ENCODE measurements at regions not wholly inside any gene's neighbourhood (a gene's known extent, or its start where the extent isn't known, plus 50 kb on each side); places are given as distances from the start of the nearest gene placed in this dataset.

DNA sequence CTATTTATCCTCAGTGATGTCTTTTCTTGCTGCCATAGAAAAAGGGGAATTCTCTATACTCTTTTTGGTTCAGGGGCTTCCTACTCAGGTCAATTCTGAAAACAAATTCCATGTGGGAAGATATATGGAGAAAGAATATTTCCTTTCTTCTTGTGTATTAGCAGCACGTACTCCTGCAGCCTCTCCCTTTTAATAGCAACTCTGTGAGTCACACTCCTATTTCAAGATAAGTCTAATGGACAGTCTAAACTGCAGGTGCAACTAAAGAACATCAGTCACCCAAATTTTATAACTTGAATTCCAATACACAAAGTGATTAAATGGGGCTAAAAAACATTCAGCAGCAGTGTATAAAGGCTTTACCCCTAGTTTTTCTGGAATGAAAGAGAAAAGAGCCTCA lies 942.2 kb downstream of the CNTNAP5 start:
- DNase-seq: no peak
- intact Hi-C loops (cut with DNase I; ENCODE audit: low total_unique reads): no loop called here
- WGBS, 2 donors: 46 to 48% methylated on average over 1 of the region's 1 CpG
- Histone ChIP-seq H3K27me3 (no peaks in the 10 kb centered on the region), H3K27ac (no peak overlapping the region), H3K36me3 (ENCODE audit: low read depth, missing control alignments) (no peaks in the 10 kb centered on the region), H3K9me3 (no peaks in the 10 kb centered on the region), H3K4me3 (no peak overlapping the region), H3K4me1 (no peaks in the 10 kb centered on the region)
- TF ChIP-seq CTCF (IDR thresholded peaks at IDR 0.05): no peak
- no peak for TF ChIP-seq POLR2A (IDR thresholded peaks at IDR 0.05)

GRCh38 chr2:124970030-124970429 lies 944.9 kb downstream of the CNTNAP5 start:
- intact Hi-C loops (cut with DNase I; ENCODE audit: low total_unique reads): no loop called here
- 83 to 86% methylated on average over 2 of the region's 2 CpGs for WGBS, 2 donors
- H3K27me3 ChIP-seq: no peaks in the 10 kb centered on the region
- no peak for DNase-seq
- no peaks in the 10 kb centered on the region for H3K9me3 ChIP-seq
- no peak for TF ChIP-seq CTCF (IDR thresholded peaks at IDR 0.05)
- TF ChIP-seq POLR2A (IDR thresholded peaks at IDR 0.05): no peak
- no peak overlapping the region for H3K27ac ChIP-seq
- H3K36me3 ChIP-seq (ENCODE audit: low read depth, missing control alignments): no peaks in the 10 kb centered on the region
- H3K4me1 ChIP-seq: no peaks in the 10 kb centered on the region
- H3K4me3 ChIP-seq: no peak overlapping the region

- no peak for TF ChIP-seq POLR2A (IDR thresholded peaks at IDR 0.05)
- TF ChIP-seq CTCF (IDR thresholded peaks at IDR 0.05): no peak
- DNase-seq: no peak
- Histone ChIP-seq H3K9me3 (no peaks in the 10 kb centered on the region), H3K4me3 (no peak overlapping the region), H3K4me1 (no peaks in the 10 kb centered on the region), H3K27ac (no peak overlapping the region), H3K27me3 (no peaks in the 10 kb centered on the region), H3K36me3 (ENCODE audit: low read depth, missing control alignments) (no peaks in the 10 kb centered on the region)
- intact Hi-C loops (cut with DNase I; ENCODE audit: low total_unique reads): no loop called here
- WGBS, 2 donors: 82 to 88% methylated on average over 1 of the region's 1 CpG
Observed at GRCh38 chr2:124973396-124973795, 948.3 kb downstream of the CNTNAP5 start.

- Histone ChIP-seq H3K27me3 (no peaks in the 10 kb centered on the region), H3K9me3 (no peaks in the 10 kb centered on the region), H3K27ac (no peak overlapping the region), H3K36me3 (ENCODE audit: low read depth, missing control alignments) (no peaks in the 10 kb centered on the region), H3K4me1 (no peaks in the 10 kb centered on the region), H3K4me3 (no peak overlapping the region)
- intact Hi-C loops (cut with DNase I; ENCODE audit: low total_unique reads): no loop called here
- no peak for TF ChIP-seq CTCF (IDR thresholded peaks at IDR 0.05)
- 83 to 88% methylated on average over 3 of the region's 3 CpGs for WGBS, 2 donors
- no peak for DNase-seq
Observed at GRCh38 chr2:124975224-124975623, 950.1 kb downstream of the CNTNAP5 start.

GRCh38 chr2:124975648-124976047 lies 950.6 kb downstream of the CNTNAP5 start:
- TF ChIP-seq CTCF (IDR thresholded peaks at IDR 0.05) (no peak), POLR2A (IDR thresholded peaks at IDR 0.05) (no peak)
- Histone ChIP-seq H3K27ac (no peak overlapping the region), H3K36me3 (ENCODE audit: low read depth, missing control alignments) (no peaks in the 10 kb centered on the region), H3K4me1 (no peaks in the 10 kb centered on the region), H3K4me3 (no peak overlapping the region), H3K9me3 (no peaks in the 10 kb centered on the region), H3K27me3 (no peaks in the 10 kb centered on the region)
- 85 to 88% methylated on average over 2 of the region's 2 CpGs for WGBS, 2 donors
- intact Hi-C loops (cut with DNase I; ENCODE audit: low total_unique reads): no loop called here
- DNase-seq: no peak
